ENCODE measurements at regions not wholly inside any gene's neighbourhood (a gene's known extent, or its start where the extent isn't known, plus 50 kb on each side); places are given as distances from the start of the nearest gene placed in this dataset.

GRCh38 chr2:19456705-19457309 is 98.4 kb upstream of the OSR1 start:
- Histone ChIP-seq H4K20me1 (ENCODE audit: insufficient read depth, low read length) (no peaks in the 10 kb centered on the region), H3K4me3 (replicated peaks in 1 of 3; ENCODE audit: insufficient read depth in 1 of 3, low read depth in 2 of 3, low read length in 3 of 3) (no peak overlapping the region), H3K4me2 (ENCODE audit: low read depth, low read length) (no peak overlapping the region), H2AFZ (ENCODE audit: low read length) (no peak overlapping the region), H3K36me3 (replicated peaks in 1 of 2; ENCODE audit: control insufficient read depth in 1 of 2, insufficient read depth in 2 of 2, low read length in 2 of 2) (no peaks in the 10 kb centered on the region), H3K9ac (ENCODE audit: insufficient read depth, low read depth, low read length) (no peak overlapping the region), H3K79me2 (ENCODE audit: insufficient read depth, low read length) (no peaks in the 10 kb centered on the region), H3K4me1 (ENCODE audit: insufficient read depth, low read length) (no peaks in the 10 kb centered on the region), H3K27ac (ENCODE audit: extremely low read length, insufficient read depth, low read length) (no peak overlapping the region), H3K27me3 (ENCODE audit: control insufficient read depth in 1 of 2, insufficient read depth in 2 of 2, low read length in 2 of 2) (no peaks in the 10 kb centered on the region; a peak in 1 of 5 replicates), H3K9me3 (ENCODE audit: low read length) (no peaks in the 10 kb centered on the region)
- in situ Hi-C loops (cut with HindIII; ENCODE audit: extremely low pct_ligation_motif_present, low pct_unique_long_range_greater_than_20kb) (no loop called here), intact Hi-C loops (cut with micrococcal nuclease; ENCODE audit: unreplicated experiment) (no loop called here)
- FAIRE-seq, result no peak
- BruUV-seq (replicated peaks), result no TSS peak
- 0% methylated on average over 1 of the region's 1 CpG for WGBS (ENCODE audit: low lambda C conversion rate)
- no peak for ATAC-seq
- CTCF ChIA-PET (ENCODE audit: low intra/inter-chr PET ratio, low total read pairs), result no interaction called here
- POLR2A ChIA-PET, result no interaction called here
- TF ChIP-seq ZNF205 (CRISPR knock-in tag; IDR thresholded peaks at IDR 0.05), result no peak
- no peak for TF ChIP-seq MYNN (CRISPR knock-in tag; IDR thresholded peaks at IDR 0.05; ENCODE audit: low read depth)
- TF ChIP-seq KDM5A (IDR thresholded peaks at IDR 0.05; ENCODE audit: borderline replicate concordance, low read length), result no peak
- TF ChIP-seq ZNF180 (CRISPR knock-in tag; IDR thresholded peaks at IDR 0.05; ENCODE audit: borderline replicate concordance, low read depth), result no peak
- TF ChIP-seq CHCHD3 (CRISPR knock-in tag; IDR thresholded peaks at IDR 0.05), result no peak
- no peak for TF ChIP-seq LCORL (IDR thresholded peaks at IDR 0.05)
- TF ChIP-seq LCORL (CRISPR knock-in tag; IDR thresholded peaks at IDR 0.05), result no peak
- no peak for TF ChIP-seq ZNF776 (CRISPR knock-in tag; IDR thresholded peaks at IDR 0.05)
- TF ChIP-seq SIX1 (CRISPR knock-in tag; IDR thresholded peaks at IDR 0.05; ENCODE audit: borderline replicate concordance), result no peak
- no peak for TF ChIP-seq TIGD3 (CRISPR knock-in tag; IDR thresholded peaks at IDR 0.05; ENCODE audit: borderline replicate concordance)
- TF ChIP-seq ZSCAN30 (CRISPR knock-in tag; IDR thresholded peaks at IDR 0.05), result no peak
- no peak for TF ChIP-seq SP5 (CRISPR knock-in tag; IDR thresholded peaks at IDR 0.05; ENCODE audit: borderline replicate concordance, low read depth)
- TF ChIP-seq ISL2 (CRISPR knock-in tag; IDR thresholded peaks at IDR 0.05), result no peak
- TF ChIP-seq ZNF652 (CRISPR knock-in tag; IDR thresholded peaks at IDR 0.05; ENCODE audit: borderline replicate concordance, low read depth), result no peak
- no peak for TF ChIP-seq PHF5A (CRISPR knock-in tag; IDR thresholded peaks at IDR 0.05; ENCODE audit: low read depth, unreplicated experiment)
- TF ChIP-seq ZFAT (CRISPR knock-in tag; conservative IDR thresholded peaks at IDR 0.05), result no peak
- TF ChIP-seq SRY (CRISPR knock-in tag; IDR thresholded peaks at IDR 0.05), result no peak
- no peak for TF ChIP-seq RELA (CRISPR knock-in tag; IDR thresholded peaks at IDR 0.05)
- no peak for DNase-seq (ENCODE audit: low spot score)

Measured in HepG2 (cell line).